PC-3 (cell line): ENCODE measurements at regions not wholly inside any gene's neighbourhood (a gene's known extent, or its start where the extent isn't known, plus 50 kb on each side); places are given as distances from the start of the nearest gene placed in this dataset.

Source experiments
- CTCF ChIP-seq: fragments of 300-600 bp; sonication (generic); conservative IDR thresholded peaks from 2 replicates; pipeline ENCODE4 v1.5.1; 2017; ENCODE audit warnings: antibody characterized with exemption, low read depth, mild to moderate bottlenecking, low read length
- EZH2phosphoT487 ChIP-seq: fragments of 300-600 bp; sonication (generic); IDR thresholded peaks from 2 replicates; pipeline ENCODE4 v1.6.1; 2018; ENCODE audit warnings: mild to moderate bottlenecking, antibody characterized with exemption, low read length, borderline replicate concordance

DNA sequence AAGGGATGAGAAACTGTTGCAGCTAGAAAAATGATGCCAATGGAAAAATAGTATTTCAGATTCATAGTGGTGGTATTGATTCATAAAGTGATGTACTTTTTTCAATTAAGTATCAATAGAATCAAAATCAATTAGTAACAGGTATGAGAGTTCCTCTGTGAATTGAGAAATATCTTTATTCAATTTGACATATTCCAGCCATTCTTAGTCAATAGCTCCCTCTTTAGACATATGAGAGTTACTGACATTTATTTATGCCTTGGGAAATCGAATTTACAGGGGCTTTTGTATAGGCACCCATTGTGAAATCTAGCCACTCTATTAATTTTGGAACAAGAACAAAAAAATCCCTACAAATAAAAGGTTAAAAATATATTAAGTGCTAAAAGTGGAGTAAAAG is 386.9 kb upstream of the CNTN3 start:
- TF ChIP-seq EZH2phosphoT487 (no peak), CTCF (no peak; the same call in 1 of the 2 replicates)
